OCI-LY1 (cell line): ENCODE measurements at regions not wholly inside any gene's neighbourhood (a gene's known extent, or its start where the extent isn't known, plus 50 kb on each side); places are given as distances from the start of the nearest gene placed in this dataset.

ENCODE experiments used
- H2AFZ ChIP-seq: fragments of 200-600 bp; sonication (generic), shearing (Covaris generic); 2 replicates; pipeline ENCODE4 v1.6.0; 2014; ENCODE audit warnings: antibody characterized with exemption, mild to moderate bottlenecking, low read length
- H3F3A ChIP-seq: fragments of 200-600 bp; sonication (generic), shearing (Covaris generic); 2 replicates; pipeline ENCODE4 v1.6.0; 2014; ENCODE audit warnings: mild to moderate bottlenecking, antibody characterized with exemption, low read length, moderate library complexity; ENCODE audit not compliant: insufficient read depth
- H3K27ac ChIP-seq: fragments of 200-600 bp; sonication (generic); 2 replicates; pipeline ENCODE4 v1.5.1; 2014; ENCODE audit warnings: low read length, mixed run types, mild to moderate bottlenecking, low read depth; ENCODE audit not compliant: poor library complexity, severe bottlenecking
- H3K27me3 ChIP-seq: fragments of 200-600 bp; sonication (generic); 2 replicates; pipeline ENCODE4 v1.6.0; 2014; ENCODE audit warnings: antibody characterized with exemption, mild to moderate bottlenecking, low read length, moderate library complexity; ENCODE audit not compliant: insufficient read depth
- H3K36me3 ChIP-seq: fragments of 200-600 bp; sonication (generic); 2 replicates; pipeline ENCODE4 v1.6.1; 2014; ENCODE audit warnings: mild to moderate bottlenecking, antibody characterized with exemption, low read length, moderate library complexity, mixed read lengths; ENCODE audit not compliant: insufficient read depth
- H3K4me1 ChIP-seq: fragments of 200-600 bp; sonication (generic); 2 replicates; pipeline ENCODE4 v1.5.1; 2014; ENCODE audit warnings: mild to moderate bottlenecking, low read length, moderate library complexity; ENCODE audit not compliant: insufficient read depth, severe bottlenecking
- H3K4me2 ChIP-seq: fragments of 200-600 bp; sonication (generic), shearing (Covaris generic); 2 replicates; pipeline ENCODE4 v1.6.1; 2014; ENCODE audit warnings: low read length
- H3K4me3 ChIP-seq: fragments of 200-600 bp; sonication (generic); 2 replicates; pipeline ENCODE4 v1.5.1; 2014; ENCODE audit warnings: low read length, low read depth, mild to moderate bottlenecking, mixed read lengths; ENCODE audit not compliant: poor library complexity, severe bottlenecking
- H3K79me2 ChIP-seq: fragments of 200-600 bp; shearing (Covaris generic); 2 replicates; pipeline ENCODE4 v1.6.1; 2016; ENCODE audit warnings: mixed run types, low read length, mixed read lengths; ENCODE audit not compliant: insufficient read depth
- H3K9ac ChIP-seq: fragments of 200-600 bp; sonication (generic), shearing (Covaris generic); 2 replicates; pipeline ENCODE4 v1.6.1; 2014; ENCODE audit warnings: mild to moderate bottlenecking, low read length, mixed read lengths
- H3K9me2 ChIP-seq: fragments of 200-600 bp; sonication (generic), shearing (Covaris generic); 2 replicates; pipeline ENCODE4 v1.6.1; 2014; ENCODE audit warnings: low read depth, mild to moderate bottlenecking, low read length, mixed read lengths
- H3K9me3 ChIP-seq: fragments of 200-600 bp; shearing (Covaris generic); 2 replicates; pipeline ENCODE4 v1.6.1; 2014; ENCODE audit warnings: low read length, mixed read lengths
- H4K20me1 ChIP-seq: fragments of 200-600 bp; sonication (generic), shearing (Covaris generic); 2 replicates; pipeline ENCODE4 v1.6.0; 2016; ENCODE audit warnings: mild to moderate bottlenecking, low read length; ENCODE audit not compliant: insufficient read depth
- EZH2 ChIP-seq: fragments of 200-600 bp; sonication (generic), shearing (Covaris generic); IDR thresholded peaks from 2 replicates; pipeline ENCODE4 v1.8.0; 2017; ENCODE audit warnings: borderline replicate concordance, mixed run types, mild to moderate bottlenecking, antibody characterized with exemption, low read length, moderate library complexity, mixed read lengths
- TF ChIP-seq, protein P1 (sequence below): fragments of 200-600 bp; sonication (generic), shearing (Covaris generic); IDR thresholded peaks from 2 replicates; pipeline ENCODE4 v1.5.1; 2017; ENCODE audit warnings: mild to moderate bottlenecking, antibody characterized with exemption, low read length, moderate library complexity, mixed read lengths

- H3K36me3 ChIP-seq: no peaks in the 10 kb centered on the region
- no peak overlapping the region for H3K27ac ChIP-seq
- no peaks in the 10 kb centered on the region; the same call in 1 of the 2 replicates for H3K27me3 ChIP-seq
- no peak overlapping the region for H2AFZ ChIP-seq
- H3K9me2 ChIP-seq: no peaks in the 10 kb centered on the region
- H3F3A ChIP-seq: no peaks in the 10 kb centered on the region
- no peak overlapping the region for H3K9ac ChIP-seq
- H3K9me3 ChIP-seq: no peaks in the 10 kb centered on the region
- H3K4me3 ChIP-seq: no peak overlapping the region
- TF ChIP-seq, protein P1, sequence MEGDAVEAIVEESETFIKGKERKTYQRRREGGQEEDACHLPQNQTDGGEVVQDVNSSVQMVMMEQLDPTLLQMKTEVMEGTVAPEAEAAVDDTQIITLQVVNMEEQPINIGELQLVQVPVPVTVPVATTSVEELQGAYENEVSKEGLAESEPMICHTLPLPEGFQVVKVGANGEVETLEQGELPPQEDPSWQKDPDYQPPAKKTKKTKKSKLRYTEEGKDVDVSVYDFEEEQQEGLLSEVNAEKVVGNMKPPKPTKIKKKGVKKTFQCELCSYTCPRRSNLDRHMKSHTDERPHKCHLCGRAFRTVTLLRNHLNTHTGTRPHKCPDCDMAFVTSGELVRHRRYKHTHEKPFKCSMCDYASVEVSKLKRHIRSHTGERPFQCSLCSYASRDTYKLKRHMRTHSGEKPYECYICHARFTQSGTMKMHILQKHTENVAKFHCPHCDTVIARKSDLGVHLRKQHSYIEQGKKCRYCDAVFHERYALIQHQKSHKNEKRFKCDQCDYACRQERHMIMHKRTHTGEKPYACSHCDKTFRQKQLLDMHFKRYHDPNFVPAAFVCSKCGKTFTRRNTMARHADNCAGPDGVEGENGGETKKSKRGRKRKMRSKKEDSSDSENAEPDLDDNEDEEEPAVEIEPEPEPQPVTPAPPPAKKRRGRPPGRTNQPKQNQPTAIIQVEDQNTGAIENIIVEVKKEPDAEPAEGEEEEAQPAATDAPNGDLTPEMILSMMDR: no peak
- no peak for TF ChIP-seq EZH2
- peak overlapping the region; percentile 10; the same call in 1 of the 2 replicates for H3K4me2 ChIP-seq
- H4K20me1 ChIP-seq: no peaks in the 10 kb centered on the region
- H3K4me1 ChIP-seq: peaks cover 37% of the 10 kb centered on the region
- H3K79me2 ChIP-seq: no peaks in the 10 kb centered on the region
Observed at GRCh38 chr21:38988509-38989378, 183.0 kb downstream of the ETS2 start.

DNA sequence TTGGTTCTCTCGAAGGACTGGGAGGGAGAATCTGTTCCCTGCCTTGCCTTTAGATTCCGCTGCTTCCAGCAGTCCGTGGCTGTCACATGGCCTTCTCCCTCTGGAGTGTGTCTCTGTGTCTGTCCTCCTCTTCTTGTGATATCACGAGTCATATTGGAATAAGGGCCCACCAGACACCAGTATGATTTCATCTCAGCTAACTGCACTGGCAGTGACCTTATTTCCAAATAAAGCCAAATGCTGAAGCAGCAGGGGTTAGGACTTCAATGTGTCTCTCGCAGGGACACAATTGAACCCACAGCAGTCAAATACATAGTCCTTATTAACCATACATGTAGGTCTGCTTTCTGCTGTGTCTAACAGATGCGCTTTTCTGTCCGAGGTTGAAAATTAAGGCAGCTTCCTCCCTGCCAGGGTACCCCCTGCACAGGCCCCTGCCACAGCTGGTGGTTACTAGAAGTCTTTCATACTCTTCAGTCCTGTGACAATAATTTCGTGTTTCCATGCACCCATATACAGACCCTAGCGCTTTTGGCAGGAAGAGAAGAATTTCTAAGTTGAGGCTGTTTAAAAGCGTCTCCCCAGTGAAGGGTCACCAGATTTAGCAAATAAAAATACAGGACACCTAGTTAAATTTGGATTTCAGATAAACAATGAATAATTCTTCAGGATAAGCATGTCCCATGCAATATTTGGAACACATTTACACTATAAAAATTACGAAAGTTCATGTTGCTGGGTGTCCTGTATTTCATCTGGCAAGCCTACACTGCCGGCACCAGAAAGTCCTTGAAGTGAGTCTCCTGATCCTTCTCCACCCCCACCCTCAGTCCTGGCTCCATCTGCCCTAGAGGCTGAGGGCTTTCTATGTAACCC is 182.1 kb downstream of the ETS2 start:
- H3K4me3 ChIP-seq: no peak overlapping the region
- H3K27ac ChIP-seq: no peak overlapping the region
- H3K79me2 ChIP-seq: no peaks in the 10 kb centered on the region
- no peaks in the 10 kb centered on the region for H4K20me1 ChIP-seq
- no peak overlapping the region for H3K4me2 ChIP-seq
- H3K27me3 ChIP-seq: no peaks in the 10 kb centered on the region; the same call in 1 of the 2 replicates
- H3K9ac ChIP-seq: no peak overlapping the region
- no peak overlapping the region for H2AFZ ChIP-seq
- H3K9me2 ChIP-seq: no peaks in the 10 kb centered on the region
- no peak for TF ChIP-seq EZH2
- TF ChIP-seq, protein P1: no peak
- H3K4me1 ChIP-seq: peaks cover 37% of the 10 kb centered on the region
- no peaks in the 10 kb centered on the region for H3K36me3 ChIP-seq
- H3K9me3 ChIP-seq: no peaks in the 10 kb centered on the region
- no peaks in the 10 kb centered on the region for H3F3A ChIP-seq

GRCh38 chr21:38986806-38987632 is 181.3 kb downstream of the ETS2 start:
- Histone ChIP-seq H3K4me3 (no peak overlapping the region), H3K4me1 (peaks cover 37% of the 10 kb centered on the region), H3K79me2 (no peaks in the 10 kb centered on the region), H3K9me2 (no peaks in the 10 kb centered on the region), H2AFZ (no peak overlapping the region), H4K20me1 (no peaks in the 10 kb centered on the region), H3K9me3 (no peaks in the 10 kb centered on the region), H3K9ac (no peak overlapping the region), H3K4me2 (no peak overlapping the region), H3K27me3 (no peaks in the 10 kb centered on the region; the same call in 1 of the 2 replicates), H3F3A (no peaks in the 10 kb centered on the region), H3K27ac (no peak overlapping the region), H3K36me3 (no peaks in the 10 kb centered on the region)
- no peak for TF ChIP-seq EZH2
- TF ChIP-seq, protein P1: no peak
